ENCODE measurements at regions not wholly inside any gene's neighbourhood (a gene's known extent, or its start where the extent isn't known, plus 50 kb on each side); places are given as distances from the start of the nearest gene placed in this dataset.

DNA sequence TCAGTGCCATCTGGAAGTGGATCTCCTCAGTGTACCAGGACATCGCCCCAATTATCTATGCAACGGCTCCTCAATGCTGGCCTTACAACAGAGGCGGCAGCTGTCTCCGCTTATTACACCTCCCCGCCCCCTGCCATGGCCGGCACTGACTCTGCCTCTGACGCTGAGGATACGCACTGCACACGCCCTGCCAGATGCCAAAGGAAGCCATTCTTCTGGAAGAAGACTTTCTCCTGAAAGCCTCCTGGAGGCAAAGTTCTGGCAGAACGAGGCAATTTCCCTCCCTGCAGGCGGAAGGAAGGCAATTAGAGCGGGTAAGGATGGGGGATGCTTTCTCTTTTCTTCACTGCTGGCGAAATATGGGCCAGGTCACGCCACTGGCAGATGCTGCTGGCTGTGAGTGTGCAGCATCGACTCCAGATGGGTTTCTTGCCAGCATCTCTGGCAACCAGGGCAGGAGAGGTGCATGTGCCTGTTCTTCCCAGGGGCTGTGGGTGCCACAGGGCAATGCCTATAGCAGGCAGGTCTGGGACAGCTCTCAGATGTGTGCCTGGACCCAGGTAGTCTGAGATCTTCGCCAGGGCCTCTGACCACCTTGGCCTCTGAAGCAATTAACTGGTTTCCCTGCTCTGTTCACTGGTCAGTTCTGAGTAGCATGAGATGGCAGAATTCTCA is 62.2 kb upstream of the MRPS22 start:
- H3K4me3 ChIP-seq, result no peak overlapping the region
- no peaks in the 10 kb centered on the region for H3K9me3 ChIP-seq (ENCODE audit: insufficient read depth, low read depth)
- no peaks in the 10 kb centered on the region for H3K4me1 ChIP-seq (replicated peaks; ENCODE audit: insufficient read depth)
- H3F3A ChIP-seq (ENCODE audit: insufficient read depth, low read depth), result no peaks in the 10 kb centered on the region
- H3K9me2 ChIP-seq (ENCODE audit: insufficient read depth), result no peaks in the 10 kb centered on the region
- no peak overlapping the region for H3K27ac ChIP-seq
- ChIA-PET CTCF (no interaction called here), POLR2A (ENCODE audit: unreplicated experiment) (no interaction called here)
- H3K4me2 ChIP-seq, result no peak overlapping the region
- no peak overlapping the region for H2AFZ ChIP-seq
- no TSS peak for BruUV-seq (replicated peaks)
- H3K79me2 ChIP-seq (ENCODE audit: low read depth), result no peaks in the 10 kb centered on the region
- DNase-seq, result no peak
- TF ChIP-seq, protein P1, sequence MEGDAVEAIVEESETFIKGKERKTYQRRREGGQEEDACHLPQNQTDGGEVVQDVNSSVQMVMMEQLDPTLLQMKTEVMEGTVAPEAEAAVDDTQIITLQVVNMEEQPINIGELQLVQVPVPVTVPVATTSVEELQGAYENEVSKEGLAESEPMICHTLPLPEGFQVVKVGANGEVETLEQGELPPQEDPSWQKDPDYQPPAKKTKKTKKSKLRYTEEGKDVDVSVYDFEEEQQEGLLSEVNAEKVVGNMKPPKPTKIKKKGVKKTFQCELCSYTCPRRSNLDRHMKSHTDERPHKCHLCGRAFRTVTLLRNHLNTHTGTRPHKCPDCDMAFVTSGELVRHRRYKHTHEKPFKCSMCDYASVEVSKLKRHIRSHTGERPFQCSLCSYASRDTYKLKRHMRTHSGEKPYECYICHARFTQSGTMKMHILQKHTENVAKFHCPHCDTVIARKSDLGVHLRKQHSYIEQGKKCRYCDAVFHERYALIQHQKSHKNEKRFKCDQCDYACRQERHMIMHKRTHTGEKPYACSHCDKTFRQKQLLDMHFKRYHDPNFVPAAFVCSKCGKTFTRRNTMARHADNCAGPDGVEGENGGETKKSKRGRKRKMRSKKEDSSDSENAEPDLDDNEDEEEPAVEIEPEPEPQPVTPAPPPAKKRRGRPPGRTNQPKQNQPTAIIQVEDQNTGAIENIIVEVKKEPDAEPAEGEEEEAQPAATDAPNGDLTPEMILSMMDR (conservative IDR thresholded peaks at IDR 0.05), result no peak
- no peak for TF ChIP-seq EZH2 (IDR thresholded peaks at IDR 0.05; ENCODE audit: low read depth)
- H4K20me1 ChIP-seq (ENCODE audit: insufficient read depth), result no peaks in the 10 kb centered on the region
- H3K36me3 ChIP-seq (ENCODE audit: low read depth), result no peaks in the 10 kb centered on the region
- no peaks in the 10 kb centered on the region for H3K27me3 ChIP-seq (ENCODE audit: insufficient read depth, low read depth)
- intact Hi-C loops (cut with micrococcal nuclease; ENCODE audit: unreplicated experiment), result no loop called here

DNA sequence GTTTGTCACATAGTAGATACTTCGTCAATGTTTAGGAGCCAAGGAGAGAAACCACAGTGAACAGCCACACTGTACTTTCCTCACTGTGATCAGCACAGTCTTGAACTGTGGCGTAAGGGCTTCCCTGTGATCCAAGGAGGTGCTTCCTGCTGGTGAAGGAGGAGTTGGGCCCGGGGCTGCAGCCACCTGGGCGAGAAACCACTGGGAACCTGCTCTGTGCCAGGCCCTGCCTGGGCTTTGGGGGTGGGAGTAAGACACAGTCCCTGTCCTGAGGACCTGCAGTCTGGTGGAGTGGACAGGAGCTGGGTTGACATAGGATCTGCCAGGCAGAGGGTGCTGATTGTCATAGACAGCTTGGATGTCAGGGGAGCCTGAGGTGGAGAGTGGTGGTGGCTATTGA is 60.5 kb upstream of the MRPS22 start:
- H3K4me1 ChIP-seq (replicated peaks; ENCODE audit: insufficient read depth), result no peaks in the 10 kb centered on the region
- no peaks in the 10 kb centered on the region for H3K9me3 ChIP-seq (ENCODE audit: insufficient read depth, low read depth)
- H3F3A ChIP-seq (ENCODE audit: insufficient read depth, low read depth), result no peaks in the 10 kb centered on the region
- ChIA-PET CTCF (no interaction called here), POLR2A (ENCODE audit: unreplicated experiment) (interaction anchor here (0.7 kb wide), 1 partner anchor 778 kb away, joined by 3 read pairs; no protein-coding TSS in a partner anchor)
- no peaks in the 10 kb centered on the region for H4K20me1 ChIP-seq (ENCODE audit: insufficient read depth)
- no peaks in the 10 kb centered on the region for H3K79me2 ChIP-seq (ENCODE audit: low read depth)
- TF ChIP-seq EZH2 (IDR thresholded peaks at IDR 0.05; ENCODE audit: low read depth), result no peak
- TF ChIP-seq, protein P1 (conservative IDR thresholded peaks at IDR 0.05), result no peak
- no peak overlapping the region for H2AFZ ChIP-seq
- no peak overlapping the region for H3K4me3 ChIP-seq
- H3K36me3 ChIP-seq (ENCODE audit: low read depth), result no peaks in the 10 kb centered on the region
- no TSS peak for BruUV-seq (replicated peaks)
- H3K4me2 ChIP-seq, result no peak overlapping the region
- DNase-seq, result no peak
- intact Hi-C loops (cut with micrococcal nuclease; ENCODE audit: unreplicated experiment), result no loop called here
- no peaks in the 10 kb centered on the region for H3K9me2 ChIP-seq (ENCODE audit: insufficient read depth)
- H3K27me3 ChIP-seq (ENCODE audit: insufficient read depth, low read depth), result no peaks in the 10 kb centered on the region
- no peak overlapping the region for H3K27ac ChIP-seq

DNA sequence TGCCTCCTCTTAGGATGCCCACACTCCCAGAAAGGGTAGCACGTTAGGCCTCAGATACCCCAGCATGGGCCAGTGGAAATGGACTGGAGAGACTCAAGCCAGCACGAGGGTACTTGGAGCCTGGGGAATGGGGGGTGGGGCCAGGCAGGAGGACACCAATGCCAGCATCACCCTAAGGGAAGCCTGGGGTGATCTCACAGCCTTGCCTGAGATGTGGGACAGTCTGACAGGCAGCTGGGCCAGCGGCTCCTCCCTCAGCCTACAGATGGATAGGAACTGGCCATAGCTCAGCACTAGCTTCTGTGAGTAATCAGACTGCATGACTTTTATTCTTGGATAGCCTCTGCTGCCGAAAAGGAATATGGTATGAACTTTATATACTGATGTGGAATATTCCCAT is 59.6 kb upstream of the MRPS22 start:
- no TSS peak for BruUV-seq (replicated peaks)

More for the DNA sequence above, 59.6 kb upstream of the MRPS22 start:
- ChIA-PET POLR2A (ENCODE audit: unreplicated experiment) (no interaction called here), CTCF (no interaction called here)
- Histone ChIP-seq H3K79me2 (ENCODE audit: low read depth) (no peaks in the 10 kb centered on the region), H3K4me1 (replicated peaks; ENCODE audit: insufficient read depth) (no peaks in the 10 kb centered on the region), H3K36me3 (ENCODE audit: low read depth) (no peaks in the 10 kb centered on the region), H2AFZ (no peak overlapping the region), H4K20me1 (ENCODE audit: insufficient read depth) (no peaks in the 10 kb centered on the region), H3K27ac (no peak overlapping the region), H3K27me3 (ENCODE audit: insufficient read depth, low read depth) (no peaks in the 10 kb centered on the region), H3K4me3 (no peak overlapping the region), H3F3A (ENCODE audit: insufficient read depth, low read depth) (no peaks in the 10 kb centered on the region), H3K4me2 (no peak overlapping the region), H3K9me3 (ENCODE audit: insufficient read depth, low read depth) (no peaks in the 10 kb centered on the region), H3K9me2 (ENCODE audit: insufficient read depth) (no peaks in the 10 kb centered on the region)
- intact Hi-C loops (cut with micrococcal nuclease; ENCODE audit: unreplicated experiment), result no loop called here
- TF ChIP-seq, protein P1 (conservative IDR thresholded peaks at IDR 0.05), result no peak
- no peak for TF ChIP-seq EZH2 (IDR thresholded peaks at IDR 0.05; ENCODE audit: low read depth)
- no peak for DNase-seq

Measured in PC-9 (cell line).